Nephron (organoid): ENCODE measurements at regions not wholly inside any gene's neighbourhood (a gene's known extent, or its start where the extent isn't known, plus 50 kb on each side); places are given as distances from the start of the nearest gene placed in this dataset.

Experiments
- H3K27ac Mint-ChIP-seq, 3 experiments: 2 replicates each; pipeline ENCODE4 v1.8.0; 2020; ENCODE audit warnings: mixed read lengths in 3 of 3, mild to moderate bottlenecking in 2 of 3, moderate library complexity in 1 of 3
- H3K27me3 Mint-ChIP-seq: 2 replicates; pipeline ENCODE4 v1.8.0; 2021; ENCODE audit warnings: low read depth, mild to moderate bottlenecking, moderate library complexity, mixed read lengths
- H3K36me3 Mint-ChIP-seq: 2 replicates; pipeline ENCODE4 v1.8.0; 2020; ENCODE audit warnings: low read depth, mixed read lengths
- H3K4me1 Mint-ChIP-seq: 2 replicates; pipeline ENCODE4 v1.8.0; 2020; ENCODE audit warnings: mixed read lengths
- H3K4me3 Mint-ChIP-seq, 3 experiments: 2 replicates each; pipeline ENCODE4 v1.8.0; 2020; ENCODE audit warnings: mild to moderate bottlenecking in 3 of 3, mixed read lengths in 3 of 3, moderate library complexity in 2 of 3
- H3K9me3 Mint-ChIP-seq: 2 replicates; pipeline ENCODE4 v1.8.0; 2020; ENCODE audit warnings: mixed read lengths
- CTCF ChIP-seq, 3 experiments: fragments of 200-600 bp; sonication (generic); IDR thresholded peaks; one replicate each; pipeline ENCODE4 v1.5.0; 2021; ENCODE audit warnings: antibody characterized with exemption in 3 of 3; ENCODE audit not compliant: unreplicated experiment in 3 of 3

GRCh38 chr3:69454204-69454787 lies 68.4 kb upstream of the FRMD4B start:
- TF ChIP-seq CTCF (IDR thresholded peaks at IDR 0.05; ENCODE audit: unreplicated experiment in 3 of 3), result no peak
- H3K4me1 Mint-ChIP-seq, result peaks cover 34% of the 10 kb centered on the region
- H3K36me3 Mint-ChIP-seq, result no peaks in the 10 kb centered on the region
- no peak overlapping the region for H3K27ac Mint-ChIP-seq
- no peak overlapping the region for H3K4me3 Mint-ChIP-seq
- no peaks in the 10 kb centered on the region for H3K9me3 Mint-ChIP-seq
- peaks cover 6% of the 10 kb centered on the region for H3K27me3 Mint-ChIP-seq

DNA sequence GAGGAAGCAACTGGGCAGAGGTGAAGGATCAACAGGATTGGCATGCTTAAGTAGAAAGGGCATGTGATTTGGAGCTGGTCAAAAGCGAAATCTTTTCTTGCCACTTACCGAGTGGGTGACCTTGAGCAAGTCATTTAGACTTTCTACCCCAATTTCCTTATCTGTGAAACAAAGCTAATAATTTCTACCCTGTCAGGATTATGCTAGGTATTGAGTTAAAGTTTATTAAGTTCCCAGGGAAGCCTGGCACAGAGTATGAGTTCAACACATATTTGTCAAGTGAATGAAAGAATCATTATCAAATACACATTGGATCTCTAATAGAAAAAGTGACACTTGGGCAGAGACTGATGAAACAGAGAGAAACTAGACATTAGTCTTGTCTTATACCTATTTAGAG lies 66.4 kb upstream of the FRMD4B start:
- Mint-ChIP-seq H3K36me3 (no peaks in the 10 kb centered on the region), H3K4me1 (peaks cover 31% of the 10 kb centered on the region), H3K27ac (peak overlapping the region; percentile 52 to 67 (median 56)), H3K9me3 (no peaks in the 10 kb centered on the region), H3K4me3 (no peak overlapping the region), H3K27me3 (peaks cover 6% of the 10 kb centered on the region)
- no peak for TF ChIP-seq CTCF (IDR thresholded peaks at IDR 0.05; ENCODE audit: unreplicated experiment in 3 of 3)

DNA sequence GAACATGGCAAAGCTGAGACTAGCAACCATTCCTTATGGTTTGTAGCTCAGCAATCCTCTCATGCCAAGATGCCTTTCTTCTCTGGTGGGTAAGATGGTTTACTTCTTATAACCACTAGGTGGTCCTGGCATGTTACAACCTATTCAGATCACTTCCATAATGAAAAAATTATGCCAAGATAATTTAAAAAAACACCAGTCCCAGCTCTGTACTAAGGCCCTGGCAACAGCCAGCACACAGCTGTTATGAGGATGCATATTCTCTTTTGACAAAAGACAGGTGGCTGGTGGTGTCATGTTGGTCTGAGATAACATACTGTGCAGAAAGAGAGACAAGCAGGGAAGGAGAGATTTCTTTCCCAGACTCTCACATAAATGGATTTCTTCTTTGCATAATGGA lies 65.7 kb upstream of the FRMD4B start:
- Mint-ChIP-seq H3K27ac (peak overlapping the region; percentile 52 to 67 (median 56)), H3K36me3 (no peaks in the 10 kb centered on the region), H3K4me1 (peaks cover 31% of the 10 kb centered on the region), H3K27me3 (peaks cover 6% of the 10 kb centered on the region), H3K4me3 (no peak overlapping the region), H3K9me3 (no peaks in the 10 kb centered on the region)
- TF ChIP-seq CTCF (IDR thresholded peaks at IDR 0.05; ENCODE audit: unreplicated experiment in 3 of 3), result peak in 2 of 3 experiments; percentile 15 to 24

DNA sequence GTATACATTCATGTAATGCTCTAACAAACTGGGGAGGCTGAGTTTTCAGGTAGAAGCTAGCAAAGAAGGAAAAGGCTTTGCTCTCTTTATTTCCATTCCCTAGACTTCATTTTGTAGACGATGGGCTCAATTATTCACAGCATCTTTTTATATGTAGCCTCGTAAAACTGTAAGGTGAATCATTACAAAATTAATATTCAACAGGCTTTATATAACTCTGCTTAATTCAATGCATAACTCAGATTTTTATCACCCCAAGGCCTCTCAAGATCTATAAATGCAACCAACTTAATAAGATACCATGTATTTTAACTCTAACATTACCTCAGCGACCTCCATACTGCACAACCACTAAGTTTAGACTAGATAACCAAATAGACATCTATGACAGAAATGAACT lies 63.0 kb upstream of the FRMD4B start:
- no peak for TF ChIP-seq CTCF (IDR thresholded peaks at IDR 0.05; ENCODE audit: unreplicated experiment in 3 of 3)
- Mint-ChIP-seq H3K4me1 (peaks cover 43% of the 10 kb centered on the region), H3K9me3 (no peaks in the 10 kb centered on the region), H3K4me3 (no peak overlapping the region), H3K36me3 (no peaks in the 10 kb centered on the region), H3K27me3 (peaks cover 6% of the 10 kb centered on the region), H3K27ac (no peak overlapping the region)

- no peak overlapping the region for H3K27ac Mint-ChIP-seq
- H3K4me1 Mint-ChIP-seq, result peaks cover 31% of the 10 kb centered on the region
- no peaks in the 10 kb centered on the region for H3K36me3 Mint-ChIP-seq
- no peaks in the 10 kb centered on the region for H3K9me3 Mint-ChIP-seq
- H3K27me3 Mint-ChIP-seq, result no peaks in the 10 kb centered on the region
- no peak overlapping the region for H3K4me3 Mint-ChIP-seq
- no peak for TF ChIP-seq CTCF (IDR thresholded peaks at IDR 0.05; ENCODE audit: unreplicated experiment in 3 of 3)
Observed at GRCh38 chr3:69446402-69447072, 60.6 kb upstream of the FRMD4B start.

DNA sequence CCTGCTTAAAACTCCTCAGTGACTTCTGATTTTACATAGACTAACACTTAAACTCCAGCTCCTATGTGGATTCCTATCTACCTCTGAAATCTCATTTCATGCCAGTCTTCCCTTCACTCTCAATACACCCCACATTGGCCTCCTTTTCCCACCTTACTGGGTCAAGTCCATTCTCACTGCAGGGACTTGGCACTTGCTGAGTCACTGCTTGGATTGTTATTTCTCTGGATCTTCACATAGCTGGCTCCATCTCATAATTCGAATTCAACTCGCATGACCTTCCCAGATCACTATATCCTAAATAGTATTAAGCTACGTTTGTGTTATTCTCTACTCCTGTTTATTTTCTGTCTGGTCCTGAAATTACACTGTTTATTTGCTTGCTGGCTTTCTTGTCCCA lies 59.6 kb upstream of the FRMD4B start:
- peak overlapping the region in 1 of 3 experiments; percentile 34 for H3K4me3 Mint-ChIP-seq
- H3K4me1 Mint-ChIP-seq, result peaks cover 33% of the 10 kb centered on the region
- H3K9me3 Mint-ChIP-seq, result no peaks in the 10 kb centered on the region
- H3K36me3 Mint-ChIP-seq, result no peaks in the 10 kb centered on the region
- peak overlapping the region in 2 of 3 experiments; percentile 5 to 6 for H3K27ac Mint-ChIP-seq
- TF ChIP-seq CTCF (IDR thresholded peaks at IDR 0.05; ENCODE audit: unreplicated experiment in 3 of 3), result no peak
- H3K27me3 Mint-ChIP-seq, result no peaks in the 10 kb centered on the region
